Activated B cell treated with CpG ODN at 0.5 μM for 24 hours (primary cell): ENCODE measurements at regions not wholly inside any gene's neighbourhood (a gene's known extent, or its start where the extent isn't known, plus 50 kb on each side); places are given as distances from the start of the nearest gene placed in this dataset.

Source experiments
- ATAC-seq: fragments of 200-7000 bp; cut with Tn5 transposase; one replicate; pipeline ENCODE4 v1.10.0; 2021; ENCODE audit warnings: low read depth, mild to moderate bottlenecking, moderate library complexity
- CTCF ChIA-PET: fragments of 350-600 bp; sonication (Branson Sonifier 250); formaldehyde crosslinking; loops from one replicate; lab custom pipeline; 2021; ENCODE audit warnings: antibody characterized with exemption; lab: Charles Lee
- POLR2A ChIA-PET: fragments of 350-600 bp; sonication (Branson Sonifier 250); formaldehyde crosslinking; loops from one replicate; lab custom pipeline; 2021; ENCODE audit warnings: antibody characterized with exemption; lab: Charles Lee
- DNase-seq: peaks from one replicate; pipeline ENCODE4 v3.0.0; 2022
- H3K27ac Mint-ChIP-seq: one replicate; pipeline ENCODE4 v1.8.0; 2020; ENCODE audit warnings: mixed read lengths
- H3K27me3 Mint-ChIP-seq: one replicate; pipeline ENCODE4 v1.8.0; 2021; ENCODE audit warnings: mixed read lengths
- H3K36me3 Mint-ChIP-seq: one replicate; pipeline ENCODE4 v1.8.0; 2021; ENCODE audit warnings: low read depth, mixed read lengths
- H3K4me1 Mint-ChIP-seq: one replicate; pipeline ENCODE4 v1.8.0; 2021; ENCODE audit warnings: mixed read lengths
- H3K4me3 Mint-ChIP-seq: one replicate; pipeline ENCODE4 v1.8.0; 2020; ENCODE audit warnings: mild to moderate bottlenecking, mixed read lengths
- H3K9me3 Mint-ChIP-seq: one replicate; pipeline ENCODE4 v1.8.0; 2020; ENCODE audit warnings: mixed read lengths
- intact Hi-C: fragments of 100-400 bp; cut with micrococcal nuclease; formaldehyde crosslinking; loops from one replicate; pipeline ENCODE4 v1.15.1; 2024
- TF ChIP-seq, protein P1 (sequence below): fragments of 200-600 bp; IDR thresholded peaks from one replicate; pipeline ENCODE4 v1.8.0; 2022; ENCODE audit warnings: antibody characterized with exemption, mild to moderate bottlenecking

DNA sequence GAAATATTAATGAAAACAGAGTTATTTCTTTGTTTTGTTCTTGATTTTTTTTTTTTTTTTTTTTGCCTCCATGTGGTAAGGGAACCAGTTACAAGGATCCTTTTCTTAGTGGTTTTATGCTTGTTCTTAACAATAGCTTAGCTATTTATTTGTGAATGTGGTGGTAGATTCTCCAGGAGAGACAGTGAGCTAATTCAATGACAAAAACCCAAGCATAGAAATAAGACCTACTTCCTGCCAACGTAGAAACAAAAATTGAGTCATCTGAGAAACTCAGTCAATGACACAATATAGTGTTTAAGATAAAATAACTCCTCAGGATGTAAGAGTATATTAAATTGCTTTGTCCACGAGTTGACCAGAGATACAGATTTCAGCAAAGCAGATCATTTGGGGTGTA, 863.8 kb upstream of the PABPC4L start:
- Mint-ChIP-seq H3K4me3 (no peak overlapping the region), H3K27me3 (no peaks in the 10 kb centered on the region), H3K27ac (no peak overlapping the region), H3K9me3 (peaks cover 4% of the 10 kb centered on the region), H3K4me1 (no peaks in the 10 kb centered on the region), H3K36me3 (no peaks in the 10 kb centered on the region)
- ChIA-PET POLR2A (no interaction called here), CTCF (no interaction called here)
- DNase-seq (no peak), ATAC-seq (no peak)
- TF ChIP-seq, protein P1, sequence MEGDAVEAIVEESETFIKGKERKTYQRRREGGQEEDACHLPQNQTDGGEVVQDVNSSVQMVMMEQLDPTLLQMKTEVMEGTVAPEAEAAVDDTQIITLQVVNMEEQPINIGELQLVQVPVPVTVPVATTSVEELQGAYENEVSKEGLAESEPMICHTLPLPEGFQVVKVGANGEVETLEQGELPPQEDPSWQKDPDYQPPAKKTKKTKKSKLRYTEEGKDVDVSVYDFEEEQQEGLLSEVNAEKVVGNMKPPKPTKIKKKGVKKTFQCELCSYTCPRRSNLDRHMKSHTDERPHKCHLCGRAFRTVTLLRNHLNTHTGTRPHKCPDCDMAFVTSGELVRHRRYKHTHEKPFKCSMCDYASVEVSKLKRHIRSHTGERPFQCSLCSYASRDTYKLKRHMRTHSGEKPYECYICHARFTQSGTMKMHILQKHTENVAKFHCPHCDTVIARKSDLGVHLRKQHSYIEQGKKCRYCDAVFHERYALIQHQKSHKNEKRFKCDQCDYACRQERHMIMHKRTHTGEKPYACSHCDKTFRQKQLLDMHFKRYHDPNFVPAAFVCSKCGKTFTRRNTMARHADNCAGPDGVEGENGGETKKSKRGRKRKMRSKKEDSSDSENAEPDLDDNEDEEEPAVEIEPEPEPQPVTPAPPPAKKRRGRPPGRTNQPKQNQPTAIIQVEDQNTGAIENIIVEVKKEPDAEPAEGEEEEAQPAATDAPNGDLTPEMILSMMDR: no peak
- intact Hi-C loops: no loop called here

DNA sequence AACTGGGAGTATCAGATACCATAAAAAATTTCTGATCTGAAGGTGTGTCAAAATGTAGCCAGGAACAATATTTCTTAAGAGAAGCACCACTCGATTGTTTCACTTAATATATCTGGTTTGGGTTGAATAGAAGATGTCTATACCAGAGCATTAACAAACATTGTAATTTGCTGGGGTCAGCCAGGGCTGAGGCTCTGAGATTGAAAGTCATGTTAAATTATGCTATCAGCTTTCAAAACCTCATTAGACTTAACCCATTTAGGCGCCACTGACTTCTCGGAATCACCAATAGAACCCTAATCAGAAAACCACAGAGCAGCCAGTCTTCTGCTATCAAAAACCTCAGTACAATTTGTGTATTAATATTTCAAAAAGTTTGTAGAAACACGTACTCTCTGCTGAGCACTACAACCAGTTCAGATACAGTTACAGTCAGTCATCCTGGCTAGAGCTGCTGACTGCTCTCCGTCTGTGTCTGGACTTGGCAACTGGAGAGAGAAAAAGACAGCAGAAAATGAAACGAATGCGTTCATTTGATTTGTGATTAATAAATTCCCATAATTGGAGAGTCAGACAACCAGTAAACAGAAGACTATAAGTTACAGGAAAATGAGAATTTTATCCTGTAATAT, 848.6 kb upstream of the PABPC4L start:
- Mint-ChIP-seq H3K9me3 (no peaks in the 10 kb centered on the region), H3K36me3 (no peaks in the 10 kb centered on the region), H3K27ac (no peak overlapping the region), H3K4me3 (no peak overlapping the region), H3K27me3 (no peaks in the 10 kb centered on the region), H3K4me1 (no peaks in the 10 kb centered on the region)
- TF ChIP-seq, protein P1: no peak
- intact Hi-C loops: no loop called here
- CTCF ChIA-PET: no interaction called here
- DNase-seq (no peak), ATAC-seq (no peak)
- POLR2A ChIA-PET: no interaction called here

DNA sequence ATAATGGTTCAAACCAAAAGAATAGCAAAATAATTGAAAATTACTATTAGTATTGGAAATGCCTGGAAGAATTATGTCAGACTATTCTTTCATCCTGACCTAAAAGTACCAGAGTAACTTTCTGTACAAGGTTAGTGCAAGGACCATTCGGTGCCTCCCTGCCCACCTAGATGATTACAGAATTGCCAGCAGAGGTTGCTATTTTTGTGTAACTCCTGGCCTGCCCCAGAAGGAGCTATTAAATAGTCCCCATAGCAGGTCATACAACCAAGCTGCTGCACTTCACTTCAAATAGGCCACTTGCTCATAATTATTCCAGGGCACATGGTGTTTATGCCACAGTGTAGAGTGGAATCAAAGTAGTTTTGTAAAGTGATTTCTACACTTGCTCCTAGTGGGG, 831.1 kb upstream of the PABPC4L start:
- no peak for DNase-seq
- H3K9me3 Mint-ChIP-seq: peaks cover 2% of the 10 kb centered on the region
- H3K4me1 Mint-ChIP-seq: no peaks in the 10 kb centered on the region
- POLR2A ChIA-PET: no interaction called here
- no peak for ATAC-seq
- H3K27ac Mint-ChIP-seq: no peak overlapping the region
- no peak overlapping the region for H3K4me3 Mint-ChIP-seq
- intact Hi-C loops: no loop called here
- H3K27me3 Mint-ChIP-seq: no peaks in the 10 kb centered on the region
- no peaks in the 10 kb centered on the region for H3K36me3 Mint-ChIP-seq
- TF ChIP-seq, protein P1: no peak
- CTCF ChIA-PET: no interaction called here

DNA sequence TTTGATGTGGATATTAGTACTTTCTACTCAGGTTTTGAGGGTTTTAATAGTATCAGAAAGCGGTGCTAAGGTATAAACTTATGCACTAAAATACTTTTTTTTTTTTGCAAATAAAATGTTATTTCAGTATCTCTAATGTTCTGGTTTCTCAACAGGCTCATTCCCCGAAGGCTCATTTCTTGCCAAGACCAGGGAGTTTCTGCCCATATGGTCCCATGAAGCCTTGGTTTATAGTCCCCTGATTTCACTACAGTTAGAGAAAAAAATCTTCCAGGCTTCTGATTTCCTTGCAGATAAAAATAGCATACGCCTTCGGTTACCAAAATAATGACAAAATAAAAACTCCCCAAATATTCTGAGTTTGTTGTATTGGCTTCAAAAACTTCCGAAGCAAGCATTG, 814.2 kb upstream of the PABPC4L start:
- Mint-ChIP-seq H3K27ac (no peak overlapping the region), H3K36me3 (no peaks in the 10 kb centered on the region), H3K4me3 (no peak overlapping the region), H3K9me3 (no peaks in the 10 kb centered on the region), H3K4me1 (no peaks in the 10 kb centered on the region), H3K27me3 (no peaks in the 10 kb centered on the region)
- ChIA-PET POLR2A (no interaction called here), CTCF (no interaction called here)
- ATAC-seq (no peak), DNase-seq (no peak)
- intact Hi-C loops: no loop called here
- TF ChIP-seq, protein P1: no peak

DNA sequence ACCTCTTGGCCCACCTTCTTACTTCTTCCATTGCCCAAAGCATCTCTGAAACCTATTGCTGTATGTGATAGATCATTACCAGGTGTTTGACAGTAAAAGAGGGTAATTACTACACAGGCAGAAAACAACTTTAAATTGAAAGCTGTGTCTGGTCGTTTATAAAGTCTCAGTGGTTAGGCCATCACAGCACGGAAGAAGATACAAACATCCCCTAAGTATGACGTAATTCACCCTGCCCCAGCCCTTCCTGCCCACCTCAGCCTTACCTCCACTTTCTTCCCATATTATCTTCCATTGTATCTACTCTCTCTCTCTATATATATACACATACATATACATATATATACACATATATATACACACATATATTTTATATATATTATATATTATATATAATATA, 805.8 kb upstream of the PABPC4L start:
- POLR2A ChIA-PET: no interaction called here

More for the DNA sequence above, 805.8 kb upstream of the PABPC4L start:
- H3K4me3 Mint-ChIP-seq: no peak overlapping the region
- TF ChIP-seq, protein P1: no peak
- no peak overlapping the region for H3K27ac Mint-ChIP-seq
- H3K36me3 Mint-ChIP-seq: no peaks in the 10 kb centered on the region
- no peaks in the 10 kb centered on the region for H3K4me1 Mint-ChIP-seq
- no peaks in the 10 kb centered on the region for H3K27me3 Mint-ChIP-seq
- CTCF ChIA-PET: no interaction called here
- ATAC-seq (no peak), DNase-seq (no peak)
- intact Hi-C loops: no loop called here
- H3K9me3 Mint-ChIP-seq: no peaks in the 10 kb centered on the region
